HCEC 1CT (cell line): ENCODE measurements at regions not wholly inside any gene's neighbourhood (a gene's known extent, or its start where the extent isn't known, plus 50 kb on each side); places are given as distances from the start of the nearest gene placed in this dataset.
"Not testable (repeated sequence)": the region's sequence is repeated elsewhere in the genome, so short reads cannot be mapped to it uniquely, and the experiment has no call there.

ENCODE experiments used
- DNase-seq: peaks from one replicate; pipeline ENCODE4 v3.0.0-alpha.2; 2017

DNA sequence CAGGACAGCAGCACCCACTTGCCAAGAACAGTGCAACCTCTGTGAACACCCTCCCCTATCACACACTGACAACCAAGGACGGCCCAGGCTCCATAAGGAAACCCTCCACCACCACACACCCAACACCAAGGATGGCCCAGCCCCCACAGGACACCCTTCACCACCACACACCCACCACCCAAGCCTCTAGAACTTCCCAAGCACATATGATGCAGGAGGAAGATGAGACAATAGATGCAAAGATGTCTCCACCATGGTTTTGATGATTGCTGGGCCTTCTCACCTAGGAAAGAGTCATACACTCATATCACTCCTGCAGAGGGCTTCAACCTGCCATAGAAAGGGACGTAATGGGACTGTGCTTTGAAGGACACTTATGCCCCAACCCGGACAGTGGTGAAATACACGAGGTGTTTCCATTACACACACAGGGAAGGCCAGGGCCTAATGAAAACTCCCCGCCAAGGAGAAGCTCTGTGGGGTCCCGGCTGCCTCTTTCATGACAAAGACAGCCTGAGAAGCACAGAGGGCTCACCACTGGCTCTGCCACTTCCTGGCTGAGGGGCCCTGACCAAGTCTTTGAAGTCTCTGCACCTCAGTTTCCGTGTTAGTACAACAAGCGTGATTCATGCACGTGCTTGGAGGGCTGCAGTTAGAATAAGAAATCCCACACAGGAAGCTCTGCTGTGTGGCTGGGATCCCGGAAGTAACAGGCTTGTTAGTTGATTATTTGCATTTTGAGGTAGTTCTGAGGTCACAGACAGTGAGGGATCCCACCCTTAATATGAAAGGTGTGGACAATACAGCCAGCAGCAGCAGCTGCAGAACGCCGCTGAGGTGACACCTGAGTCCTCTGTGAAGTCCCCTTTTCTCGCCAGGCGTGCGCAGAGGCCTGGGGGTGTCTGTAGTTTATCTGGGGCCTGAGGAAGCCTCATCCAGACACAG is 61.9 kb upstream of the ATP12A start:
- no peak for DNase-seq

DNA sequence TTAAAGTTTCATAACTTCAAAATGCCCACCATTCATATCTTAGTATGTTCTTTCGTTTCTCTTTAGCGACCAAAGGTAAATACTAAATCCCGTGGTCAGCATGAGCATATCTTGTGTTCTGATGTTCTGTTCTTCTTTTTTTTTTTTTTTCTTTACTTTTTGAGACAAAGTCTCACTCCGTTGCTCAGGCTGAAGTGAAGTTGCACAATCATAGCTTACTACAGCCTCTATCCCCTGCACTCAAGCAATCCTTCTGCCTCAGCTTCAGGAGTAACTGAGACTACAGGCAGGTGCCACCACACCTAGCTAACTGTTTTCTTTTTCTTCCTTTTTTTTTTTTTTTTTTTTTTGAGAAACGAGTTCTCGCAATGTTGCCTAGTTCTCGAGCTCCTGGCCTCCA is 60.9 kb upstream of the ATP12A start:
- DNase-seq, result no peak

DNA sequence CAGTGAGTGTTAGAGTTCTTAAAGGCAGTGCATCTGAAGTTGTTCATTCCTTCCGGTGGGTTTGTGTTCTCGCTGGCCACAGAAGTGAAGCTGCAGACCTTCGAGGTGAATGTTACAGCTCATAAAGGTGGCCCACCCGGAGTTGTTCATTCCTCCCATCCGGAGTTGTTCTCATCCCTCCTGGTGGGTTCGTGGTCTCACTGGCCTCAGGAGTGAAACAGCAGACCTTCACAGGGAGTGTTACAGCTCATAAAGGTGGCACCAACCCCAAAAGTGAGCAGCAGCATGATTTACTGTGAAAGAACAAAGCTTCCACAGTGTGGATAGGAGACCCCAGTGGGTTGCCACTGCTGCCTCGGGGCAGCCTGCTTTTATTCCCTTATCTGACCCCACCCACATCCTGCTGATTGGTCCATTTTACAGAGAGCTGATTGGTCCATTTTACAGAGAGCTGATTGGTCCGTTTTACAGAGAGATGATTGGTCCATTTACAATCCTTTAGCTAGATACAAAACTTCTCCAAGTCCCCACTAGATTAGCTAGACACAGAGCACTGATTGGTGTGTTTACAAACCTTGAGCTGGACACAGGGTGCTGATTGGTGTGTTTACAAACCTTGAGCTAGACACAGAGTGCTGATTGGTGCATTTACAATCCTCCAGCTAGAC is 57.6 kb upstream of the ATP12A start:
- not testable (repeated sequence) for DNase-seq

GRCh38 chr13:24623149-24623665 is 57.0 kb upstream of the ATP12A start:
- DNase-seq, result no peak

GRCh38 chr13:24624363-24624762 is 55.8 kb upstream of the ATP12A start:
- no peak for DNase-seq

DNA sequence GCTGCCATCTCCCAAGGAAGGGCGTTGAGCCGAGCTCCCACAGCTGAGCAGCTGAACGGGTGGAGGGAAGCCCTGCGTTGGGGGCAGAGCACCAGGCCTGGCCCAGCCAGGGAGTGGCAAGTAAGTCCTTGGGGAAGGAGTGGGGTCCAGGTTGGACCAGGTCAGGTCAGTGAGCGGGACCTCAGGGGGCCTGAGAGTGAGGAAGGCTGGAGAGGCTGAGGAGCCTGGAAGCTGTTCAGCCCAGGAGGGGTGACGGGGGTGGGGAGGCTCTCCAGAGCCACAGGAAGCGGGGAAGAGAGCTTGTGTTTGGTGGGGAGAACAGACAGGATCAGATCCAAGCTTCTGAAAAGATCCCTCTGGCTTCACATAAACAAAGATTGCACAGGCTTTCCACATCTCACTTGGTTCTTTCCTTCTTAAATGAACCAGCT is 55.4 kb upstream of the ATP12A start:
- DNase-seq, result no peak

DNA sequence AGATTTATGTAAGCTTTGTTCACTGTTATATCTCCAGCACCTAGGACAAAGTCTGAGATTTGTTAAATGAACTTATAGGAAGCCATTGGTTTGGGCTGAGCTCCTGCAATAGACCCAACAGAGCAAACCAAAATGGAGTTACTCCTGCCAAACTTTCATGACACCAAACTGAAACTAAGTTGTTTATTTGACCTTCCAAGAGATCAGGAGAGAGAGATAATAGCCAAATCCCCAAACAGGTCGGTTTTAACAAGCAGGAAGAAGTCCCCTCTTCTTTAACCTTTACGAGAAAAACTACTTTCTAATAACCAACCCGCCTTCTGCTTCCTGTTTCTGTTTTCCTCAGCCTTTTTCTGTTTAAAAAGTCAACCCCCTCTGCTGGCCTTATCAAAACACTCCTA is 54.9 kb upstream of the ATP12A start:
- no peak for DNase-seq

GRCh38 chr13:24625870-24626849 is 54.0 kb upstream of the ATP12A start:
- DNase-seq, result no peak

- DNase-seq, result no peak
These were observed 53.0 kb upstream of the ATP12A start for GRCh38 chr13:24627090-24627714.

DNA sequence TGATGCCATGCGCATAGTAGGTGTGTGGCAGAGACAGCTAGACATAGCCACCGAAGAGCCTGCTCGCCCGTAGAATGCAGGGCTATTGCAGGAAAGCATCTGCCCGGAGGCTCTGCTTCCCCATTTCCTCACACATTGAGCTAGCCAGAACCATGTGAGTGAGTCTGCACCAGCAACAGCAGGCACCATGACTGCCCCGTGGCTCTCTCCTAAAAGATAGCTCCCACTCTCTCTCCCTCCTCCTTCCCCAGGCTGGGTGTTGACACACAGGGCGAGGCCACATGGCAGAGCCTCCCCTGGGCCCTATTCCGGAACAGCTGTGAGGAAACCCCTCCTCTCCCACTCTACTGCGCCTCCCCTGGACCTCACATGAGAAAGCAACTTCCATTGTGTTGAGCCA is 52.3 kb upstream of the ATP12A start:
- no peak for DNase-seq

DNA sequence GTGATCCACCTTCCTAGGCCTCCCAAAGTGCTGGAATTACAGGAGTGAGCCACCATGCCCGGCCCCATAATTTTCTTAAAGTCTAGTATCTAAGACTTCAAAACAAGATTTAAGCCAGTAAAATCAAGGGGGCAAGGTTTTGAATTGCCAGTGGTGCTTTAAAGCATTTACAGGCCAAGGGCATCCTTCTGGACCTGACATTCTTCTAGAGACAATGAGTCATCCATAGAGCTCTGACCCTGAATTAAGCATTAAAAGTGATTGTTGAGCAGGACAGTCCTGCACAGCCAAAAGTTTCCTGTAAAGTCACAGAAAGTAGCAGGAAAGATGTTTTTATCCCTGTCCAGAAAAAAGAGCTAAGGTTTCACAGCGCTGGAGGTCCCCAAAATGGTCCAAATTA is 50.9 kb upstream of the ATP12A start:
- DNase-seq, result no peak

DNA sequence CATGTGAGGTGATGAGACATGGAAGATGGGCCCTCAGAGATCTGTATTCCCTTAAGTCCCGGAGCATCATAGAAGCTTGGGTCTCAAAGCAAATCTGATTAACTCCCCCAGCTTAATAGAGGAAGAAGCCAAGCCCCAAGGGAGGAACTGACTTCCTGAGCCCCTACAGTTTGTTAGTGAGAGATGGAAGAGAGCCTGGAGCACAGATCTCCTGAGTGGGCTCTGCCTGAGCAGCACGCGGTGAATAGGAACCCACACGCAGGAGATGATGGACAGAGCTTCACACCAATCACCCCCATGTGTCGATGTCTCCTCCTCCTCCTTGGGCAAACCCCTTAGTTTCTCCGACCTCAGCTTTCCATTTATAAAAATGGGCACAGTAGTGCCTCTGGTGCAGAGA is 50.1 kb upstream of the ATP12A start:
- DNase-seq, result no peak
